Uterus (tissue), 3 donors: ENCODE measurements at regions not wholly inside any gene's neighbourhood (a gene's known extent, or its start where the extent isn't known, plus 50 kb on each side); places are given as distances from the start of the nearest gene placed in this dataset.

Experiments
- DNase-seq, 2 donors: peaks; one replicate each; pipeline ENCODE4 v3.0.0-alpha.2; 2019 to 2020
- H3K27ac ChIP-seq, 2 donors: fragments of 200-600 bp; sonication (generic); 1 replicate in 1 of 2; 2 replicates in 1 of 2; pipeline ENCODE4 v1.5.1; 2016 to 2018
- H3K27me3 ChIP-seq, 2 donors: fragments of 200-600 bp; sonication (generic); one replicate each; pipeline ENCODE4 v1.5.1; 2018 to 2019; ENCODE audit warnings: control low read depth in 1 of 2
- H3K36me3 ChIP-seq, 2 donors: fragments of 200-600 bp; sonication (generic); one replicate each; pipeline ENCODE4 v1.5.1; 2019; ENCODE audit warnings: control low read depth in 1 of 2
- H3K4me1 ChIP-seq, 2 donors: fragments of 200-600 bp; sonication (generic); one replicate each; pipeline ENCODE4 v1.5.1; 2018 to 2019; ENCODE audit warnings: control low read depth in 1 of 2
- H3K4me3 ChIP-seq, 2 donors: fragments of 200-600 bp; sonication (generic); 1 replicate in 1 of 2; 2 replicates in 1 of 2; pipeline ENCODE4 v1.5.1; 2018 to 2019; ENCODE audit warnings: mild to moderate bottlenecking in 1 of 2
- H3K9me3 ChIP-seq, 2 donors: fragments of 200-600 bp; sonication (generic); one replicate each; pipeline ENCODE4 v1.5.1; 2019; ENCODE audit warnings: control low read depth in 1 of 2
- CTCF ChIP-seq, 4 experiments: fragments of 200-600 bp in 2 of 4; fragments of 450-650 bp in 2 of 4; sonication (generic) in 2 of 4; IDR thresholded peaks; one replicate each; pipeline ENCODE4 v1.5.1; 2016 to 2019; ENCODE audit warnings: antibody characterized with exemption in 4 of 4, mild to moderate bottlenecking in 2 of 4, moderate library complexity in 1 of 4
- POLR2A ChIP-seq, 2 donors: fragments of 450-650 bp; IDR thresholded peaks; one replicate each; pipeline ENCODE4 v1.6.1; 2016; ENCODE audit warnings: antibody characterized with exemption in 2 of 2, mild to moderate bottlenecking in 1 of 2, moderate library complexity in 1 of 2
- intact Hi-C: fragments of 100-400 bp; cut with DNase I; formaldehyde crosslinking; loops from one replicate; pipeline ENCODE4 v1.15.1; 2023; ENCODE audit warnings: low total_unique reads
- donor health status: DM: yes; HTN: yes; CAD: no.

- DNase-seq = no peak
- H3K9me3 ChIP-seq = no peaks in the 10 kb centered on the region
- no peaks in the 10 kb centered on the region for H3K36me3 ChIP-seq
- TF ChIP-seq CTCF (IDR thresholded peaks at IDR 0.05) = no peak
- no peak for TF ChIP-seq POLR2A (IDR thresholded peaks at IDR 0.05)
- H3K27ac ChIP-seq = no peak overlapping the region
- intact Hi-C loops = no loop called here
- H3K4me1 ChIP-seq = no peaks in the 10 kb centered on the region
- no peak overlapping the region for H3K4me3 ChIP-seq
- H3K27me3 ChIP-seq = no peaks in the 10 kb centered on the region
Observed at GRCh38 chr18:46356278-46357033, 252.3 kb downstream of the HAUS1 start.

GRCh38 chr18:46360102-46360699, 256.0 kb downstream of the HAUS1 start:
- Histone ChIP-seq H3K4me1 (no peaks in the 10 kb centered on the region), H3K4me3 (no peak overlapping the region), H3K36me3 (no peaks in the 10 kb centered on the region), H3K9me3 (no peaks in the 10 kb centered on the region), H3K27ac (no peak overlapping the region), H3K27me3 (no peaks in the 10 kb centered on the region)
- intact Hi-C loops = no loop called here
- TF ChIP-seq POLR2A (IDR thresholded peaks at IDR 0.05) = no peak
- TF ChIP-seq CTCF (IDR thresholded peaks at IDR 0.05) = no peak
- DNase-seq = no peak

GRCh38 chr18:46360866-46361265, 256.7 kb downstream of the HAUS1 start:
- intact Hi-C loops = no loop called here
- no peak for TF ChIP-seq POLR2A (IDR thresholded peaks at IDR 0.05)
- Histone ChIP-seq H3K27ac (no peak overlapping the region), H3K36me3 (no peaks in the 10 kb centered on the region), H3K4me3 (no peak overlapping the region), H3K27me3 (no peaks in the 10 kb centered on the region), H3K4me1 (no peaks in the 10 kb centered on the region), H3K9me3 (no peaks in the 10 kb centered on the region)
- DNase-seq = no peak

- no peaks in the 10 kb centered on the region for H3K9me3 ChIP-seq
- no peaks in the 10 kb centered on the region for H3K4me1 ChIP-seq
- H3K27ac ChIP-seq = no peak overlapping the region
- intact Hi-C loops = no loop called here
- DNase-seq = no peak
- no peak overlapping the region for H3K4me3 ChIP-seq
- H3K27me3 ChIP-seq = no peaks in the 10 kb centered on the region
- no peaks in the 10 kb centered on the region for H3K36me3 ChIP-seq
- TF ChIP-seq POLR2A (IDR thresholded peaks at IDR 0.05) (no peak), CTCF (IDR thresholded peaks at IDR 0.05) (no peak)
Observed at GRCh38 chr18:46362533-46362932, 258.3 kb downstream of the HAUS1 start.

- Histone ChIP-seq H3K4me1 (no peaks in the 10 kb centered on the region), H3K27ac (no peak overlapping the region), H3K36me3 (no peaks in the 10 kb centered on the region), H3K27me3 (no peaks in the 10 kb centered on the region), H3K4me3 (no peak overlapping the region), H3K9me3 (no peaks in the 10 kb centered on the region)
- no peak for DNase-seq
- intact Hi-C loops = no loop called here
- TF ChIP-seq POLR2A (IDR thresholded peaks at IDR 0.05) (no peak), CTCF (IDR thresholded peaks at IDR 0.05) (no peak)
Observed at GRCh38 chr18:46364048-46364447, 259.9 kb downstream of the HAUS1 start.
